IMR-90 (cell line): ENCODE measurements at regions not wholly inside any gene's neighbourhood (a gene's known extent, or its start where the extent isn't known, plus 50 kb on each side); places are given as distances from the start of the nearest gene placed in this dataset.

Experiments
- ATAC-seq: fragments of 200-7000 bp; cut with Tn5 transposase; 2 replicates; pipeline ENCODE4 v1.9.1; 2020; ENCODE audit warnings: low read depth, mild to moderate bottlenecking, moderate library complexity
- BruUV-seq: library from RNA; stranded (reverse); fragments of 400-500 nt; replicated peaks from 2 replicates; lab custom pipeline; 2021; lab: Mats Ljungman, UMichigan
- CTCF ChIA-PET: fragments of 300-600 bp; formaldehyde crosslinking; extraction: SDS; loops from one replicate; lab custom pipeline; 2021; ENCODE audit warnings: antibody characterized with exemption; lab: Yijun Ruan, JAX
- POLR2A ChIA-PET: fragments of 300-600 bp; sonication (Branson Sonifier 250); formaldehyde crosslinking; loops from one replicate; lab custom pipeline; 2022; ENCODE audit warnings: antibody characterized with exemption; ENCODE audit not compliant: unreplicated experiment; lab: Charles Lee
- DNase-seq: peaks from one replicate; pipeline ENCODE4 v3.0.0; 2013
- H2AFZ ChIP-seq: replicated peaks from 2 replicates; pipeline ENCODE3; 2013; ENCODE audit warnings: low read length, mild to moderate bottlenecking; ENCODE audit not compliant: poor library complexity
- H2AK5ac ChIP-seq: 2 replicates; pipeline ENCODE4 v1.6.1; 2013; ENCODE audit warnings: low read depth, low read length, inconsistent platforms
- H2AK9ac ChIP-seq: replicated peaks from 2 replicates; pipeline ENCODE3; 2013; ENCODE audit warnings: mild to moderate bottlenecking, low read depth, low read length, moderate library complexity; ENCODE audit not compliant: poor library complexity
- H2BK120ac ChIP-seq: 2 replicates; pipeline ENCODE4 v1.6.1; 2013; ENCODE audit warnings: low read depth, low read length, inconsistent platforms
- H2BK15ac ChIP-seq: 3 replicates; pipeline ENCODE4 v1.6.1; 2013; ENCODE audit warnings: low read depth, low read length, inconsistent platforms
- H2BK20ac ChIP-seq: 2 replicates; pipeline ENCODE4 v1.6.1; 2013; ENCODE audit warnings: low read depth, mild to moderate bottlenecking, inconsistent platforms, low read length, moderate library complexity
- H2BK5ac ChIP-seq: 2 replicates; pipeline ENCODE4 v1.6.1; 2013; ENCODE audit warnings: mild to moderate bottlenecking, low read depth, low read length, inconsistent platforms; ENCODE audit not compliant: poor library complexity, severe bottlenecking
- H3K14ac ChIP-seq: replicated peaks from 2 replicates; pipeline ENCODE4 v1.6.1; 2013; ENCODE audit warnings: low read depth, low read length, inconsistent platforms
- H3K18ac ChIP-seq: 2 replicates; pipeline ENCODE4 v1.6.1; 2013; ENCODE audit warnings: low read depth, low read length, control low read depth
- H3K23ac ChIP-seq: 2 replicates; pipeline ENCODE4 v1.6.1; 2013; ENCODE audit warnings: low read depth, low read length, inconsistent platforms
- H3K27ac ChIP-seq: 2 replicates; pipeline ENCODE4 v1.5.1; 2013; ENCODE audit warnings: mild to moderate bottlenecking, control low read depth, low read length; ENCODE audit not compliant: insufficient read depth
- H3K27me3 ChIP-seq: 2 replicates; pipeline ENCODE4 v1.6.1; 2013; ENCODE audit warnings: low read length; ENCODE audit not compliant: control insufficient read depth, insufficient read depth
- H3K36me3 ChIP-seq: 2 replicates; pipeline ENCODE4 v1.6.1; 2013; ENCODE audit warnings: low read length, mixed read lengths; ENCODE audit not compliant: control insufficient read depth, insufficient read depth
- H3K4ac ChIP-seq: 2 replicates; pipeline ENCODE4 v1.6.1; 2013; ENCODE audit warnings: low read depth, low read length, inconsistent platforms
- H3K4me1 ChIP-seq: 2 replicates; pipeline ENCODE4 v1.6.1; 2013; ENCODE audit warnings: low read length, mixed read lengths; ENCODE audit not compliant: control insufficient read depth, insufficient read depth
- H3K4me2 ChIP-seq: 2 replicates; pipeline ENCODE4 v1.6.1; 2013; ENCODE audit warnings: low read depth, mild to moderate bottlenecking, control low read depth, low read length, moderate library complexity
- H3K4me3 ChIP-seq: 2 replicates; pipeline ENCODE4 v1.5.1; 2013; ENCODE audit warnings: low read depth, mild to moderate bottlenecking, control low read depth, low read length, moderate library complexity; ENCODE audit not compliant: insufficient read depth
- H3K56ac ChIP-seq: 2 replicates; pipeline ENCODE4 v1.6.1; 2013; ENCODE audit warnings: low read length, inconsistent platforms; ENCODE audit not compliant: insufficient read depth; ENCODE audit errors: extremely low read depth
- H3K79me1 ChIP-seq, 2 experiments: 2 replicates each; pipeline ENCODE4 v1.6.1; 2013; ENCODE audit warnings: low read length in 2 of 2, inconsistent platforms in 1 of 2, low read depth in 1 of 2
- H3K9ac ChIP-seq: 2 replicates; pipeline ENCODE4 v1.6.1; 2013; ENCODE audit warnings: low read depth, low read length, control low read depth
- H3K9me1 ChIP-seq: 2 replicates; pipeline ENCODE4 v1.6.1; 2013; ENCODE audit warnings: low read length, inconsistent platforms; ENCODE audit not compliant: insufficient read depth
- H3K9me3 ChIP-seq: 2 replicates; pipeline ENCODE4 v1.6.1; 2013; ENCODE audit warnings: low read length; ENCODE audit not compliant: control insufficient read depth, insufficient read depth
- H4K20me1 ChIP-seq: 2 replicates; pipeline ENCODE4 v1.6.1; 2013; ENCODE audit warnings: low read length, inconsistent platforms; ENCODE audit not compliant: insufficient read depth
- H4K5ac ChIP-seq: 2 replicates; pipeline ENCODE4 v1.6.1; 2013; ENCODE audit warnings: mild to moderate bottlenecking, low read depth, low read length, control low read depth
- H4K8ac ChIP-seq, 2 experiments: 2 replicates each; pipeline ENCODE4 v1.6.1; 2013; ENCODE audit warnings: low read depth in 2 of 2, low read length in 2 of 2, control low read depth in 1 of 2, inconsistent platforms in 1 of 2
- H4K91ac ChIP-seq: 2 replicates; pipeline ENCODE4 v1.6.1; 2013; ENCODE audit warnings: low read depth, low read length, inconsistent platforms; ENCODE audit not compliant: insufficient read depth
- MAFK ChIP-seq: IDR thresholded peaks from 2 replicates; pipeline ENCODE4 v1.6.1; 2012; ENCODE audit warnings: low read depth, low read length, improper control_type of control experiment
- RCOR1 ChIP-seq: IDR thresholded peaks from 2 replicates; pipeline ENCODE4 v1.6.1; 2012; ENCODE audit warnings: mild to moderate bottlenecking, low read length, improper control_type of control experiment; ENCODE audit not compliant: insufficient replicate concordance
- RFX5 ChIP-seq: IDR thresholded peaks from 2 replicates; pipeline ENCODE4 v1.8.0; 2012; ENCODE audit warnings: low read depth, mild to moderate bottlenecking, low read length, moderate library complexity
- WGBS, 2 experiments: methylation state at CpG; one replicate each; pipeline versions ENCODE4 v1.1.5 to v1.1.7; 2013; ENCODE audit warnings: missing lambda C conversion rate in 2 of 2; ENCODE audit not compliant: insufficient read length in 1 of 2; ENCODE audit errors: extremely low coverage in 2 of 2; 5-methylcytosine and 5-hydroxymethylcytosine counted together
- dilution Hi-C: fragments of 300-500 bp; cut with HindIII; formaldehyde crosslinking; loops from one replicate; pipeline ENCODE4 v1.14.3; 2018; ENCODE audit warnings: low sequenced_read_pairs; ENCODE audit not compliant: unreplicated experiment
- in situ Hi-C: fragments of 300-500 bp; cut with MboI; formaldehyde crosslinking; loops from 3 replicates; pipeline ENCODE4 v1.14.3; 2019; ENCODE audit warnings: low sequenced_read_pairs, inconsistent platforms, mixed read lengths
- intact Hi-C: fragments of 100-400 bp; cut with micrococcal nuclease; formaldehyde crosslinking; loops from 2 replicates; pipeline ENCODE4 v1.10.0; 2022
- TF ChIP-seq, protein P1 (sequence below): fragments of 150-350 bp; IDR thresholded peaks from 2 replicates; pipeline ENCODE4 v1.6.1; 2017; ENCODE audit warnings: mild to moderate bottlenecking, antibody characterized with exemption, low read length, low read depth
- TF ChIP-seq, protein P2 (sequence below): fragments of 150-350 bp; IDR thresholded peaks from 2 replicates; pipeline ENCODE4 v1.6.1; 2016; ENCODE audit warnings: low read depth, mild to moderate bottlenecking, low read length, moderate library complexity, borderline replicate concordance

DNA sequence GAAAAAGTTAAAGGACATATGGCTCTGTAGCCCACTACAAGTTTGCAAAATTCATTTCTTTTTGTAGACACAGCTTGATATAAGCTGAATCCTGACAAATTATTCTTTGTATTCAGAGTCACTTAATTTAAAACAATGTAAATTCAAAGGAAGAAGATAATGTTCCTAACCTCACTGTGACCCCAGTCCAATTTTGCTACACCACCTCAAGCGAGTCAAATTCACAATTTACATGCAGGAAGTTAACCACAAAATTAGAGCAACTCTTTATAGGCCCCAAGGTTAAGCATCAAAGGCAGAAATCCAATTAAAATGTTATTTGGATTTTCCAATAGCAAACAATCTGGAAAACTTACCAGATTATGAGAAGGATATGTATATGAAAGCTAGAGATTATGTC, 119.5 kb upstream of the CNTN6 start:
- peaks cover 7% of the 10 kb centered on the region for H3K9me3 ChIP-seq
- H2AK9ac ChIP-seq: no peak overlapping the region
- no peak for TF ChIP-seq RFX5
- no peak for TF ChIP-seq RCOR1
- no peak for TF ChIP-seq MAFK
- TF ChIP-seq, protein P1, sequence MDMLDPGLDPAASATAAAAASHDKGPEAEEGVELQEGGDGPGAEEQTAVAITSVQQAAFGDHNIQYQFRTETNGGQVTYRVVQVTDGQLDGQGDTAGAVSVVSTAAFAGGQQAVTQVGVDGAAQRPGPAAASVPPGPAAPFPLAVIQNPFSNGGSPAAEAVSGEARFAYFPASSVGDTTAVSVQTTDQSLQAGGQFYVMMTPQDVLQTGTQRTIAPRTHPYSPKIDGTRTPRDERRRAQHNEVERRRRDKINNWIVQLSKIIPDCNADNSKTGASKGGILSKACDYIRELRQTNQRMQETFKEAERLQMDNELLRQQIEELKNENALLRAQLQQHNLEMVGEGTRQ: no peak
- TF ChIP-seq, protein P2, sequence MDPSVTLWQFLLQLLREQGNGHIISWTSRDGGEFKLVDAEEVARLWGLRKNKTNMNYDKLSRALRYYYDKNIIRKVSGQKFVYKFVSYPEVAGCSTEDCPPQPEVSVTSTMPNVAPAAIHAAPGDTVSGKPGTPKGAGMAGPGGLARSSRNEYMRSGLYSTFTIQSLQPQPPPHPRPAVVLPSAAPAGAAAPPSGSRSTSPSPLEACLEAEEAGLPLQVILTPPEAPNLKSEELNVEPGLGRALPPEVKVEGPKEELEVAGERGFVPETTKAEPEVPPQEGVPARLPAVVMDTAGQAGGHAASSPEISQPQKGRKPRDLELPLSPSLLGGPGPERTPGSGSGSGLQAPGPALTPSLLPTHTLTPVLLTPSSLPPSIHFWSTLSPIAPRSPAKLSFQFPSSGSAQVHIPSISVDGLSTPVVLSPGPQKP: no peak
- no peak overlapping the region for H3K4me3 ChIP-seq
- intact Hi-C loops: no loop called here
- DNase-seq (no peak), ATAC-seq (no peak)
- H3K4me2 ChIP-seq: no peak overlapping the region
- H3K23ac ChIP-seq: no peak overlapping the region
- H3K18ac ChIP-seq: no peak overlapping the region
- no peak overlapping the region for H4K8ac ChIP-seq
- no peaks in the 10 kb centered on the region for H3K9me1 ChIP-seq
- H3K27me3 ChIP-seq: no peaks in the 10 kb centered on the region
- no peak overlapping the region for H3K14ac ChIP-seq
- no peaks in the 10 kb centered on the region for H3K79me1 ChIP-seq
- ChIA-PET CTCF (no interaction called here), POLR2A (no interaction called here)
- no peak overlapping the region for H2BK5ac ChIP-seq
- no CpG with 5 or more reads among the region's 1 CpG for WGBS, 2 experiments
- no peak overlapping the region for H2AFZ ChIP-seq
- H4K20me1 ChIP-seq: no peaks in the 10 kb centered on the region
- in situ Hi-C loops: no loop called here
- H3K27ac ChIP-seq: no peak overlapping the region
- dilution Hi-C loops: no loop called here
- H2AK5ac ChIP-seq: no peak overlapping the region
- no peaks in the 10 kb centered on the region for H3K4me1 ChIP-seq
- no peak overlapping the region for H2BK20ac ChIP-seq
- no peaks in the 10 kb centered on the region for H3K36me3 ChIP-seq
- no peak overlapping the region for H4K5ac ChIP-seq
- H4K91ac ChIP-seq: no peak overlapping the region
- H3K4ac ChIP-seq: no peak overlapping the region
- BruUV-seq: no TSS peak
- no peak overlapping the region for H2BK15ac ChIP-seq
- no peak overlapping the region for H3K56ac ChIP-seq
- H3K9ac ChIP-seq: no peak overlapping the region
- no peak overlapping the region for H2BK120ac ChIP-seq
